Neural cell (in vitro differentiated cells): ENCODE measurements at regions not wholly inside any gene's neighbourhood (a gene's known extent, or its start where the extent isn't known, plus 50 kb on each side); places are given as distances from the start of the nearest gene placed in this dataset.

Experiments used
- H2AFZ ChIP-seq: fragments of 200-600, 300-800 bp; sonication (generic), shearing (Covaris generic); 2 replicates; pipeline ENCODE4 v1.6.0; 2014; ENCODE audit warnings: low read depth, mild to moderate bottlenecking, antibody characterized with exemption, low read length, moderate library complexity
- H3F3A ChIP-seq: fragments of 200-600 bp; shearing (Covaris generic); 2 replicates; pipeline ENCODE4 v1.6.1; 2016; ENCODE audit warnings: mild to moderate bottlenecking, moderate library complexity, mixed read lengths, antibody characterized with exemption, low read length; ENCODE audit not compliant: insufficient read depth, poor library complexity, severe bottlenecking
- H3K27ac ChIP-seq: fragments of 200-600, 300-800 bp; sonication (generic), shearing (Covaris generic); 2 replicates; pipeline ENCODE4 v1.5.1; 2014; ENCODE audit warnings: mild to moderate bottlenecking, low read length, moderate library complexity
- H3K27me3 ChIP-seq: fragments of 300-800, 200-600 bp; sonication (generic), shearing (Covaris generic); 2 replicates; pipeline ENCODE4 v1.6.0; 2014; ENCODE audit warnings: mild to moderate bottlenecking, low read depth, low read length, moderate library complexity; ENCODE audit not compliant: insufficient read depth
- H3K36me3 ChIP-seq: fragments of 300-800, 200-600 bp; sonication (generic), shearing (Covaris generic); 2 replicates; pipeline ENCODE4 v1.5.1; 2014; ENCODE audit warnings: mild to moderate bottlenecking, antibody characterized with exemption, low read length, moderate library complexity; ENCODE audit not compliant: insufficient read depth
- H3K4me2 ChIP-seq: fragments of 300-800, 200-600 bp; sonication (generic), shearing (Covaris generic); 2 replicates; pipeline ENCODE4 v1.6.0; 2014; ENCODE audit warnings: mild to moderate bottlenecking, low read length
- H3K4me3 ChIP-seq: fragments of 300-800, 200-600 bp; sonication (generic), shearing (Covaris generic); 2 replicates; pipeline ENCODE4 v1.5.1; 2014; ENCODE audit warnings: mild to moderate bottlenecking, low read length, moderate library complexity
- H3K79me2 ChIP-seq: fragments of 200-600 bp; shearing (Covaris generic); replicated peaks from 2 replicates; pipeline ENCODE4 v1.6.0; 2014; ENCODE audit warnings: mild to moderate bottlenecking, low read length, moderate library complexity; ENCODE audit not compliant: insufficient read depth
- H3K9ac ChIP-seq: fragments of 300-800, 200-600 bp; sonication (generic), shearing (Covaris generic); 2 replicates; pipeline ENCODE4 v1.6.1; 2016; ENCODE audit warnings: mild to moderate bottlenecking, low read length, mixed read lengths
- H3K9me2 ChIP-seq: fragments of 200-600 bp; shearing (Covaris generic); 2 replicates; pipeline ENCODE4 v1.6.1; 2016; ENCODE audit warnings: mild to moderate bottlenecking, low read length, mixed read lengths; ENCODE audit not compliant: insufficient read depth
- H3K9me3 ChIP-seq: fragments of 200-600, 300-800 bp; sonication (generic), shearing (Covaris generic); 2 replicates; pipeline ENCODE4 v1.6.1; 2016; ENCODE audit warnings: mild to moderate bottlenecking, mixed run types, low read length, moderate library complexity, mixed read lengths
- H4K20me1 ChIP-seq: fragments of 200-600 bp; shearing (Covaris generic); 2 replicates; pipeline ENCODE4 v1.6.1; 2016; ENCODE audit warnings: mild to moderate bottlenecking, mixed run types; ENCODE audit not compliant: insufficient read depth
- EP300 ChIP-seq: fragments of 450-650 bp; conservative IDR thresholded peaks from 2 replicates; pipeline ENCODE4 v1.6.1; 2014; ENCODE audit warnings: antibody characterized with exemption, mild to moderate bottlenecking, moderate library complexity; ENCODE audit not compliant: poor library complexity, severe bottlenecking
- EZH2 ChIP-seq: fragments of 200-600, 300-800 bp; shearing (Covaris generic), sonication (generic); IDR thresholded peaks from 2 replicates; pipeline ENCODE4 v1.6.1; 2014; ENCODE audit warnings: antibody characterized with exemption, low read length, borderline replicate concordance, mild to moderate bottlenecking; ENCODE audit not compliant: insufficient read depth, poor library complexity, severe bottlenecking
- MXI1 ChIP-seq: fragments of 450-650 bp; conservative IDR thresholded peaks from 2 replicates; pipeline ENCODE4 v1.6.1; 2014; ENCODE audit warnings: antibody characterized with exemption, mild to moderate bottlenecking; ENCODE audit not compliant: poor library complexity, severe bottlenecking
- POLR2AphosphoS5 ChIP-seq: IDR thresholded peaks from 2 replicates; pipeline ENCODE4 v1.6.1; 2012
- RAD21 ChIP-seq: fragments of 450-650 bp; conservative IDR thresholded peaks from 2 replicates; pipeline ENCODE4 v1.6.1; 2014; ENCODE audit warnings: antibody characterized with exemption, mild to moderate bottlenecking, moderate library complexity
- SMC3 ChIP-seq: fragments of 450-650 bp; conservative IDR thresholded peaks from 2 replicates; pipeline ENCODE4 v1.6.1; 2014; ENCODE audit warnings: antibody characterized with exemption, mild to moderate bottlenecking, moderate library complexity; ENCODE audit not compliant: poor library complexity
- TAF1 ChIP-seq: IDR thresholded peaks from 2 replicates; pipeline ENCODE4 v1.6.1; 2012; ENCODE audit warnings: low read depth
- TF ChIP-seq, protein P1 (sequence below): IDR thresholded peaks from 2 replicates; pipeline ENCODE4 v1.6.1; 2012; ENCODE audit warnings: borderline replicate concordance
- TF ChIP-seq, protein P2 (sequence below): fragments of 450-650 bp; IDR thresholded peaks from 2 replicates; pipeline ENCODE4 v1.5.1; 2014; ENCODE audit warnings: antibody characterized with exemption, mild to moderate bottlenecking, moderate library complexity; ENCODE audit not compliant: poor library complexity, severe bottlenecking

DNA sequence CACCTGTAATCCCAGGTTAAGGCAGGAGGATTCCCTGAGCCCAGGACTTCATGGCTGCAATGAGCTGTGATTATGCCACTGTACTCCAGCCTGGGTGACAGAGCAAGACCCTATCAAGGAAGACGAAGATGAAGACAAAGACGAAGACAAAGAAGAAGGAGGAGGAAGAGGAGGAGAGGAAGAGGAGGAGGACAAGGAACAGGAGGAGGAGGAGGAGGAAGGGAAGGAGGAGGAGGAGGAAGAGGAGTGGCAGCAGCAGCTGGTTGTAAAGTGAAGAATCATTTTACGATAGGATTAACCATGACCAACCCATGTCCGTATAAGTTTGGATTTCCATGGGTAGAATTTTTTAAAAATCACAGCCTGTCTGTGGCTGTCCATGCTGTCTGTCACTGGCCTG is 316.8 kb upstream of the TNRC6C start:
- Histone ChIP-seq H3F3A (peaks cover 13% of the 10 kb centered on the region), H3K27ac (no peak overlapping the region), H4K20me1 (no peaks in the 10 kb centered on the region), H3K36me3 (no peaks in the 10 kb centered on the region), H2AFZ (no peak overlapping the region), H3K4me2 (no peak overlapping the region), H3K9me2 (no peaks in the 10 kb centered on the region), H3K9me3 (no peaks in the 10 kb centered on the region), H3K4me3 (no peak overlapping the region), H3K27me3 (no peaks in the 10 kb centered on the region), H3K9ac (no peak overlapping the region), H3K79me2 (no peaks in the 10 kb centered on the region)
- TF ChIP-seq MXI1 (no peak), SMC3 (no peak), EZH2 (no peak), EP300 (no peak), TAF1 (no peak), RAD21 (no peak), POLR2AphosphoS5 (no peak)
- TF ChIP-seq, protein P1, sequence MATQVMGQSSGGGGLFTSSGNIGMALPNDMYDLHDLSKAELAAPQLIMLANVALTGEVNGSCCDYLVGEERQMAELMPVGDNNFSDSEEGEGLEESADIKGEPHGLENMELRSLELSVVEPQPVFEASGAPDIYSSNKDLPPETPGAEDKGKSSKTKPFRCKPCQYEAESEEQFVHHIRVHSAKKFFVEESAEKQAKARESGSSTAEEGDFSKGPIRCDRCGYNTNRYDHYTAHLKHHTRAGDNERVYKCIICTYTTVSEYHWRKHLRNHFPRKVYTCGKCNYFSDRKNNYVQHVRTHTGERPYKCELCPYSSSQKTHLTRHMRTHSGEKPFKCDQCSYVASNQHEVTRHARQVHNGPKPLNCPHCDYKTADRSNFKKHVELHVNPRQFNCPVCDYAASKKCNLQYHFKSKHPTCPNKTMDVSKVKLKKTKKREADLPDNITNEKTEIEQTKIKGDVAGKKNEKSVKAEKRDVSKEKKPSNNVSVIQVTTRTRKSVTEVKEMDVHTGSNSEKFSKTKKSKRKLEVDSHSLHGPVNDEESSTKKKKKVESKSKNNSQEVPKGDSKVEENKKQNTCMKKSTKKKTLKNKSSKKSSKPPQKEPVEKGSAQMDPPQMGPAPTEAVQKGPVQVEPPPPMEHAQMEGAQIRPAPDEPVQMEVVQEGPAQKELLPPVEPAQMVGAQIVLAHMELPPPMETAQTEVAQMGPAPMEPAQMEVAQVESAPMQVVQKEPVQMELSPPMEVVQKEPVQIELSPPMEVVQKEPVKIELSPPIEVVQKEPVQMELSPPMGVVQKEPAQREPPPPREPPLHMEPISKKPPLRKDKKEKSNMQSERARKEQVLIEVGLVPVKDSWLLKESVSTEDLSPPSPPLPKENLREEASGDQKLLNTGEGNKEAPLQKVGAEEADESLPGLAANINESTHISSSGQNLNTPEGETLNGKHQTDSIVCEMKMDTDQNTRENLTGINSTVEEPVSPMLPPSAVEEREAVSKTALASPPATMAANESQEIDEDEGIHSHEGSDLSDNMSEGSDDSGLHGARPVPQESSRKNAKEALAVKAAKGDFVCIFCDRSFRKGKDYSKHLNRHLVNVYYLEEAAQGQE = no peak
- TF ChIP-seq, protein P2, sequence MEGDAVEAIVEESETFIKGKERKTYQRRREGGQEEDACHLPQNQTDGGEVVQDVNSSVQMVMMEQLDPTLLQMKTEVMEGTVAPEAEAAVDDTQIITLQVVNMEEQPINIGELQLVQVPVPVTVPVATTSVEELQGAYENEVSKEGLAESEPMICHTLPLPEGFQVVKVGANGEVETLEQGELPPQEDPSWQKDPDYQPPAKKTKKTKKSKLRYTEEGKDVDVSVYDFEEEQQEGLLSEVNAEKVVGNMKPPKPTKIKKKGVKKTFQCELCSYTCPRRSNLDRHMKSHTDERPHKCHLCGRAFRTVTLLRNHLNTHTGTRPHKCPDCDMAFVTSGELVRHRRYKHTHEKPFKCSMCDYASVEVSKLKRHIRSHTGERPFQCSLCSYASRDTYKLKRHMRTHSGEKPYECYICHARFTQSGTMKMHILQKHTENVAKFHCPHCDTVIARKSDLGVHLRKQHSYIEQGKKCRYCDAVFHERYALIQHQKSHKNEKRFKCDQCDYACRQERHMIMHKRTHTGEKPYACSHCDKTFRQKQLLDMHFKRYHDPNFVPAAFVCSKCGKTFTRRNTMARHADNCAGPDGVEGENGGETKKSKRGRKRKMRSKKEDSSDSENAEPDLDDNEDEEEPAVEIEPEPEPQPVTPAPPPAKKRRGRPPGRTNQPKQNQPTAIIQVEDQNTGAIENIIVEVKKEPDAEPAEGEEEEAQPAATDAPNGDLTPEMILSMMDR = no peak

DNA sequence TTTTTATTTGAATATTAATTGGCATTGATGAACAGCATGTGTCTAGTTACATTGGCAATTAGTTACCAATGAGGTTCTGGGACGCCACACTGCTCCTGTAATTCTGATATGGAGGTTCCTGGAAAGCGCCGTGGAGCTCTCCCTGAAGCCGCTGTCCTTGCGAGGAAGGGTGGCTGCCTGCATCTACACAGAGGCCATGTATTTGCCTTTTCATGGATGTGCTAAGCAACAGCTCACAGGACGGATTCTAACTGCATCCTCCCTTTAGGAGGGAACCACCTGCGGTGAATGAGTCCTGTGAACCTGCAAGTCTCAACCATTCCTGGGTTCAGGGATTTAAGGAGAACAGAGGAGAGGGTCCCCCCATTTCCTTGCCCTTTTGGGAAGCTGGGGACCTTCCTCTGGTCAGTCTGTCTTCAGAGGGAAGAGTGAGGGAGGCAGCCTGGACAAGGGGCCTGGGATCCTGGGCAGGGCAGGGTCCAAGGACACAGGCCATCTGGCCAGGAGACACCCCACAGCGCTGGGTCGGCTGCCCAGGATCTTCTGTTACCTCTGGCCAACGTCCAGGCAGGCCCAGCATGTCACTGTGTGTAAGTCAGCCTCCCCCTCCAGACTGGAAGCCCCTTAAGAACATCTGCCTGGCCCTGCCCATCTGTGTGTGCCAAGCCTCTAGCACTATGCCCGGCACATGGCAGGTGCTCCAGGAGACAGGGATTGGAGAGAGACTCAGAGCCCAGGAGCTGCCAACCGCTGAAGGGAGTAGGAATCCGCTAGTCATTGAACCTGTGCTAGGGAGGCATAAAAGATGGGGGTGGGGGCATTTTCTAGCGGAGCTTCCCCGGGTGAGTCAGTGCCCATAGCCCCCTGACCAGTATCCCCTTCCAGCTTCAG is 314.1 kb upstream of the TNRC6C start:
- Histone ChIP-seq H4K20me1 (no peaks in the 10 kb centered on the region), H3F3A (no peaks in the 10 kb centered on the region), H3K27ac (peak overlapping the region; percentile 62), H3K4me2 (no peak overlapping the region), H3K9me3 (peaks cover 4% of the 10 kb centered on the region), H3K36me3 (no peaks in the 10 kb centered on the region), H3K79me2 (no peaks in the 10 kb centered on the region), H2AFZ (no peak overlapping the region), H3K4me3 (peak overlapping the region; percentile 2), H3K9me2 (no peaks in the 10 kb centered on the region), H3K9ac (peak overlapping the region; percentile 7), H3K27me3 (no peaks in the 10 kb centered on the region)
- no peak for TF ChIP-seq TAF1
- TF ChIP-seq, protein P2 = no peak
